Neural cell (in vitro differentiated cells): ENCODE measurements at regions not wholly inside any gene's neighbourhood (a gene's known extent, or its start where the extent isn't known, plus 50 kb on each side); places are given as distances from the start of the nearest gene placed in this dataset.

Experiments used
- H2AFZ ChIP-seq: fragments of 200-600, 300-800 bp; sonication (generic), shearing (Covaris generic); 2 replicates; pipeline ENCODE4 v1.6.0; 2014; ENCODE audit warnings: low read depth, mild to moderate bottlenecking, antibody characterized with exemption, low read length, moderate library complexity
- H3F3A ChIP-seq: fragments of 200-600 bp; shearing (Covaris generic); 2 replicates; pipeline ENCODE4 v1.6.1; 2016; ENCODE audit warnings: mild to moderate bottlenecking, moderate library complexity, mixed read lengths, antibody characterized with exemption, low read length; ENCODE audit not compliant: insufficient read depth, poor library complexity, severe bottlenecking
- H3K27ac ChIP-seq: fragments of 200-600, 300-800 bp; sonication (generic), shearing (Covaris generic); 2 replicates; pipeline ENCODE4 v1.5.1; 2014; ENCODE audit warnings: mild to moderate bottlenecking, low read length, moderate library complexity
- H3K27me3 ChIP-seq: fragments of 300-800, 200-600 bp; sonication (generic), shearing (Covaris generic); 2 replicates; pipeline ENCODE4 v1.6.0; 2014; ENCODE audit warnings: mild to moderate bottlenecking, low read depth, low read length, moderate library complexity; ENCODE audit not compliant: insufficient read depth
- H3K36me3 ChIP-seq: fragments of 300-800, 200-600 bp; sonication (generic), shearing (Covaris generic); 2 replicates; pipeline ENCODE4 v1.5.1; 2014; ENCODE audit warnings: mild to moderate bottlenecking, antibody characterized with exemption, low read length, moderate library complexity; ENCODE audit not compliant: insufficient read depth
- H3K4me2 ChIP-seq: fragments of 300-800, 200-600 bp; sonication (generic), shearing (Covaris generic); 2 replicates; pipeline ENCODE4 v1.6.0; 2014; ENCODE audit warnings: mild to moderate bottlenecking, low read length
- H3K4me3 ChIP-seq: fragments of 300-800, 200-600 bp; sonication (generic), shearing (Covaris generic); 2 replicates; pipeline ENCODE4 v1.5.1; 2014; ENCODE audit warnings: mild to moderate bottlenecking, low read length, moderate library complexity
- H3K79me2 ChIP-seq: fragments of 200-600 bp; shearing (Covaris generic); replicated peaks from 2 replicates; pipeline ENCODE4 v1.6.0; 2014; ENCODE audit warnings: mild to moderate bottlenecking, low read length, moderate library complexity; ENCODE audit not compliant: insufficient read depth
- H3K9ac ChIP-seq: fragments of 300-800, 200-600 bp; sonication (generic), shearing (Covaris generic); 2 replicates; pipeline ENCODE4 v1.6.1; 2016; ENCODE audit warnings: mild to moderate bottlenecking, low read length, mixed read lengths
- H3K9me2 ChIP-seq: fragments of 200-600 bp; shearing (Covaris generic); 2 replicates; pipeline ENCODE4 v1.6.1; 2016; ENCODE audit warnings: mild to moderate bottlenecking, low read length, mixed read lengths; ENCODE audit not compliant: insufficient read depth
- H3K9me3 ChIP-seq: fragments of 200-600, 300-800 bp; sonication (generic), shearing (Covaris generic); 2 replicates; pipeline ENCODE4 v1.6.1; 2016; ENCODE audit warnings: mild to moderate bottlenecking, mixed run types, low read length, moderate library complexity, mixed read lengths
- H4K20me1 ChIP-seq: fragments of 200-600 bp; shearing (Covaris generic); 2 replicates; pipeline ENCODE4 v1.6.1; 2016; ENCODE audit warnings: mild to moderate bottlenecking, mixed run types; ENCODE audit not compliant: insufficient read depth
- EP300 ChIP-seq: fragments of 450-650 bp; conservative IDR thresholded peaks from 2 replicates; pipeline ENCODE4 v1.6.1; 2014; ENCODE audit warnings: antibody characterized with exemption, mild to moderate bottlenecking, moderate library complexity; ENCODE audit not compliant: poor library complexity, severe bottlenecking
- EZH2 ChIP-seq: fragments of 200-600, 300-800 bp; shearing (Covaris generic), sonication (generic); IDR thresholded peaks from 2 replicates; pipeline ENCODE4 v1.6.1; 2014; ENCODE audit warnings: antibody characterized with exemption, low read length, borderline replicate concordance, mild to moderate bottlenecking; ENCODE audit not compliant: insufficient read depth, poor library complexity, severe bottlenecking
- MXI1 ChIP-seq: fragments of 450-650 bp; conservative IDR thresholded peaks from 2 replicates; pipeline ENCODE4 v1.6.1; 2014; ENCODE audit warnings: antibody characterized with exemption, mild to moderate bottlenecking; ENCODE audit not compliant: poor library complexity, severe bottlenecking
- POLR2AphosphoS5 ChIP-seq: IDR thresholded peaks from 2 replicates; pipeline ENCODE4 v1.6.1; 2012
- RAD21 ChIP-seq: fragments of 450-650 bp; conservative IDR thresholded peaks from 2 replicates; pipeline ENCODE4 v1.6.1; 2014; ENCODE audit warnings: antibody characterized with exemption, mild to moderate bottlenecking, moderate library complexity
- SMC3 ChIP-seq: fragments of 450-650 bp; conservative IDR thresholded peaks from 2 replicates; pipeline ENCODE4 v1.6.1; 2014; ENCODE audit warnings: antibody characterized with exemption, mild to moderate bottlenecking, moderate library complexity; ENCODE audit not compliant: poor library complexity
- TAF1 ChIP-seq: IDR thresholded peaks from 2 replicates; pipeline ENCODE4 v1.6.1; 2012; ENCODE audit warnings: low read depth
- TF ChIP-seq, protein P1 (sequence below): IDR thresholded peaks from 2 replicates; pipeline ENCODE4 v1.6.1; 2012; ENCODE audit warnings: borderline replicate concordance
- TF ChIP-seq, protein P2 (sequence below): fragments of 450-650 bp; IDR thresholded peaks from 2 replicates; pipeline ENCODE4 v1.5.1; 2014; ENCODE audit warnings: antibody characterized with exemption, mild to moderate bottlenecking, moderate library complexity; ENCODE audit not compliant: poor library complexity, severe bottlenecking

DNA sequence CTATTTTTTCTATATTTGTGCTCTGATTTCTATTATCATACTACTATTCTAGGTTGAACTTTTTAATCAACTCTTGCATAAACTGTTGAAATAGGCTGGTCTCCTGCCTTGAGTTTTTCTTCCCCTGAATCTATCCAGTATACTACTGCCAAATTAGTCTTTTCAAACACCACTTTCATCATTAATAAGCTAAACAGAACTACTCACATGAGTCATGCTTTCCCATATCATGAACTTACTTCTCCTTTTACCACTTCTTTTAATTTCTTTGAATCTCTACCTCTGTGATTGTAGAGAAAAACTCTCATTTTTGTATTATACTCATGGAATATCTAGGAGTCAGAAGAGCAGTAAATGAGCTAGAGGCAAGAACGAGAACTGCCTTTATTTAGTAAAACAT is 340.3 kb upstream of the PDE3A start:
- TF ChIP-seq, protein P1, sequence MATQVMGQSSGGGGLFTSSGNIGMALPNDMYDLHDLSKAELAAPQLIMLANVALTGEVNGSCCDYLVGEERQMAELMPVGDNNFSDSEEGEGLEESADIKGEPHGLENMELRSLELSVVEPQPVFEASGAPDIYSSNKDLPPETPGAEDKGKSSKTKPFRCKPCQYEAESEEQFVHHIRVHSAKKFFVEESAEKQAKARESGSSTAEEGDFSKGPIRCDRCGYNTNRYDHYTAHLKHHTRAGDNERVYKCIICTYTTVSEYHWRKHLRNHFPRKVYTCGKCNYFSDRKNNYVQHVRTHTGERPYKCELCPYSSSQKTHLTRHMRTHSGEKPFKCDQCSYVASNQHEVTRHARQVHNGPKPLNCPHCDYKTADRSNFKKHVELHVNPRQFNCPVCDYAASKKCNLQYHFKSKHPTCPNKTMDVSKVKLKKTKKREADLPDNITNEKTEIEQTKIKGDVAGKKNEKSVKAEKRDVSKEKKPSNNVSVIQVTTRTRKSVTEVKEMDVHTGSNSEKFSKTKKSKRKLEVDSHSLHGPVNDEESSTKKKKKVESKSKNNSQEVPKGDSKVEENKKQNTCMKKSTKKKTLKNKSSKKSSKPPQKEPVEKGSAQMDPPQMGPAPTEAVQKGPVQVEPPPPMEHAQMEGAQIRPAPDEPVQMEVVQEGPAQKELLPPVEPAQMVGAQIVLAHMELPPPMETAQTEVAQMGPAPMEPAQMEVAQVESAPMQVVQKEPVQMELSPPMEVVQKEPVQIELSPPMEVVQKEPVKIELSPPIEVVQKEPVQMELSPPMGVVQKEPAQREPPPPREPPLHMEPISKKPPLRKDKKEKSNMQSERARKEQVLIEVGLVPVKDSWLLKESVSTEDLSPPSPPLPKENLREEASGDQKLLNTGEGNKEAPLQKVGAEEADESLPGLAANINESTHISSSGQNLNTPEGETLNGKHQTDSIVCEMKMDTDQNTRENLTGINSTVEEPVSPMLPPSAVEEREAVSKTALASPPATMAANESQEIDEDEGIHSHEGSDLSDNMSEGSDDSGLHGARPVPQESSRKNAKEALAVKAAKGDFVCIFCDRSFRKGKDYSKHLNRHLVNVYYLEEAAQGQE = no peak
- TF ChIP-seq EP300 = no peak
- no peak for TF ChIP-seq TAF1
- TF ChIP-seq POLR2AphosphoS5 = no peak
- TF ChIP-seq EZH2 = no peak
- no peak for TF ChIP-seq SMC3
- TF ChIP-seq MXI1 = no peak
- H3K4me3 ChIP-seq = no peak overlapping the region
- H3K9ac ChIP-seq = no peak overlapping the region
- H3K27ac ChIP-seq = no peak overlapping the region
- no peak overlapping the region for H3K4me2 ChIP-seq
- H3K9me2 ChIP-seq = no peaks in the 10 kb centered on the region
- no peak overlapping the region for H2AFZ ChIP-seq
- H3F3A ChIP-seq = no peaks in the 10 kb centered on the region
- no peaks in the 10 kb centered on the region for H3K27me3 ChIP-seq
- H3K79me2 ChIP-seq = no peaks in the 10 kb centered on the region
- H4K20me1 ChIP-seq = no peaks in the 10 kb centered on the region
- H3K36me3 ChIP-seq = no peaks in the 10 kb centered on the region
- no peaks in the 10 kb centered on the region for H3K9me3 ChIP-seq

DNA sequence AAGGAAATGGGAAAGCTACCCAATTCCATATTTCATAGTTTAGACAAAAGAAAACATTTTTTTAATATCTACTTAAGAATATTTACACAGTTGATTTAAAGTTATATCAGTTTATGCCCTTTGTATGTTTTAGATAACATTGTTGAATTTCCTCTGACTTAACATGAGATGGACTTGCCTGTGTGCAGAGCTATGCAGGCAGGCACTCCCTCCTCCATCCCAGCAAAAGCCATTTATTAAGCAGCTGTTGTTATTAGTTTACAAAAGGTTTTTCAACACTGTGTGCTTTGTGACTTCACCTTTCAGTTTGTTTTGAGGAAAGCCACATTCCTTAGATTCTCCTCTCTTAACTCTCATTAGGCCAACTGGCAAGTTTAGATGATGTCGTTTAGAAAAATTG is 337.5 kb upstream of the PDE3A start:
- H3K27ac ChIP-seq = no peak overlapping the region
- H3F3A ChIP-seq = no peaks in the 10 kb centered on the region
- no peaks in the 10 kb centered on the region for H3K9me3 ChIP-seq
- no peaks in the 10 kb centered on the region for H3K79me2 ChIP-seq
- no peak overlapping the region for H2AFZ ChIP-seq
- H3K9me2 ChIP-seq = no peaks in the 10 kb centered on the region
- H4K20me1 ChIP-seq = no peaks in the 10 kb centered on the region
- no peaks in the 10 kb centered on the region for H3K27me3 ChIP-seq
- H3K4me2 ChIP-seq = no peak overlapping the region
- no peak overlapping the region for H3K4me3 ChIP-seq
- no peaks in the 10 kb centered on the region for H3K36me3 ChIP-seq
- TF ChIP-seq, protein P1 = no peak
- no peak for TF ChIP-seq RAD21
- TF ChIP-seq, protein P2, sequence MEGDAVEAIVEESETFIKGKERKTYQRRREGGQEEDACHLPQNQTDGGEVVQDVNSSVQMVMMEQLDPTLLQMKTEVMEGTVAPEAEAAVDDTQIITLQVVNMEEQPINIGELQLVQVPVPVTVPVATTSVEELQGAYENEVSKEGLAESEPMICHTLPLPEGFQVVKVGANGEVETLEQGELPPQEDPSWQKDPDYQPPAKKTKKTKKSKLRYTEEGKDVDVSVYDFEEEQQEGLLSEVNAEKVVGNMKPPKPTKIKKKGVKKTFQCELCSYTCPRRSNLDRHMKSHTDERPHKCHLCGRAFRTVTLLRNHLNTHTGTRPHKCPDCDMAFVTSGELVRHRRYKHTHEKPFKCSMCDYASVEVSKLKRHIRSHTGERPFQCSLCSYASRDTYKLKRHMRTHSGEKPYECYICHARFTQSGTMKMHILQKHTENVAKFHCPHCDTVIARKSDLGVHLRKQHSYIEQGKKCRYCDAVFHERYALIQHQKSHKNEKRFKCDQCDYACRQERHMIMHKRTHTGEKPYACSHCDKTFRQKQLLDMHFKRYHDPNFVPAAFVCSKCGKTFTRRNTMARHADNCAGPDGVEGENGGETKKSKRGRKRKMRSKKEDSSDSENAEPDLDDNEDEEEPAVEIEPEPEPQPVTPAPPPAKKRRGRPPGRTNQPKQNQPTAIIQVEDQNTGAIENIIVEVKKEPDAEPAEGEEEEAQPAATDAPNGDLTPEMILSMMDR = no peak
- TF ChIP-seq TAF1 = no peak
- no peak for TF ChIP-seq EP300
- TF ChIP-seq MXI1 = no peak
- TF ChIP-seq SMC3 = no peak
- no peak for TF ChIP-seq EZH2
- TF ChIP-seq POLR2AphosphoS5 = no peak
- no peak overlapping the region for H3K9ac ChIP-seq
